ENCODE measurements at regions not wholly inside any gene's neighbourhood (a gene's known extent, or its start where the extent isn't known, plus 50 kb on each side); places are given as distances from the start of the nearest gene placed in this dataset.
"Not testable (repeated sequence)": the region's sequence is repeated elsewhere in the genome, so short reads cannot be mapped to it uniquely, and the experiment has no call there.

DNA sequence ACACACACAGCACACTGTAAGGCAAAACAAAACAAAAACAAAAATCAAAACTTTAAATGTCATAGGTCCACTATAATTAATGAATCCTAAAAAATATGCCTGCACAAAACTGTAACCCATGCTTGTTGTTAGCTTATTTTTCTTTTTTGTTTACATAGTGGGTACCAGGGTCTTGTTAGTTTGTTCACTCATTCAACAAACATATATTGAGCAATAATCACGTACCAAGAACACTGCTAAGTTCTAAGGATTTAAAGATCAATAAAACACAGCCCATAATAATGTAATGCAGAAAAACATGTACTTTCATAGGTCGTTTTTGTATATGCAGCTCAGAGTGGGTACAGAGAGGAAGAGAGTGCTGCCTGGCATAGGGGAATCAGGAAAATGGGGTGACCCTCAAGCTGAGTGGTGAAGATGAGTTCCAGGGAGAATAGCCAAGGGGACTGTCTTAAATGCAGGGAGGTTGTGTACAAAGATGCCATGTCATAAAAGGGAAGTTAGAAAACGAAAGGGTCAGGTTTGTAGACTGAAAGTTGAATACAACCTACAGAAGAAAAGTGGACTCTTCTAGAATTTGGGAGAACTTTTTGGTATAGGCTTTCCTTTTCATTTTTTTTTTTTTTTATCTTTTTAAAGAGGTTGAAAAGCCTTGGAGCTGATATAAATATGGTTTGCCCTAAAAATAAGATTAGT lies 113.3 kb upstream of the TBX18 start:
- no peak for DNase-seq (ENCODE audit: low read depth in 2 of 2)

GRCh38 chr6:84876723-84877514 lies 112.5 kb upstream of the TBX18 start:
- DNase-seq (ENCODE audit: low read depth in 2 of 2) = no peak

GRCh38 chr6:84872996-84873723 lies 108.8 kb upstream of the TBX18 start:
- DNase-seq (ENCODE audit: low read depth in 2 of 2) = no peak

DNA sequence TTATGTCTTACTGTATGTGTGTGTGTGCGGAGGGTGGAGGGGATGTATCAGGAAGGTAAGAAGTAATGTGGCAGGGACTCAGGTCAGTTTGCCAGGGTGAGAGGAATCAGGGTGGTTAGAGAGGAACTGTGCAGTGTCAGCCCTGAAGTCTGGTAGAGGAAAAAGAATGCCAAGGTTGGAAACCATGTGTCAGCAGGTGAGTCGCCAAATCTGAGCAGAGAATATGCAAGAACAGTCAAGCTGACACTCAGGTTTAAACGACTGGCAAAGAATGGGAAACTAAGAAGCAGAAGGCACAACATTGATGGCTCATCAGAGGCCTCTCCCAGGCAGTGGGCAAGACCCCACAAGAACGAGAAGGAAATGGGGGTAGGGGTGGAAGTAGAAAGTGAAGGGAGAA lies 107.5 kb upstream of the TBX18 start:
- no peak for DNase-seq (ENCODE audit: low read depth in 2 of 2)

DNA sequence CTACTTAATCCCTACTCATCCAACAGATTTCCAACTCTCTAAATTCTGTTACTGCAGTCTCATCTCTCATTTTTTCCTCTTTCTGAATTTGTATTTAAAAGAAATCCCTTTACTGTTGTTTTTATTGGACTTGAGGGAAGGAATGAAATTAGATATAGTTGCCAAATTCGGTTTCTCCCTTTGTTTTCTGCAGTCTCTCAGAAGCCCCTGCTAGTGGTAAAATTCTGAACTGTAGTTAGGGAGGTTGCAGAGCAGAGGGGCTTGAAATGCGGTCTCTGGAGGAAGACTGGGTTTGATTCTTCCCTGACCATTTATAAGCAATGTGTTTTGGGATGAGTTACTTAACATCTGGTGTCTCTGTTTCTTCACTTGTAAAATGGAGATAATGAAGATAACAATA lies 106.3 kb upstream of the TBX18 start:
- DNase-seq (ENCODE audit: low read depth in 2 of 2) = no peak

DNA sequence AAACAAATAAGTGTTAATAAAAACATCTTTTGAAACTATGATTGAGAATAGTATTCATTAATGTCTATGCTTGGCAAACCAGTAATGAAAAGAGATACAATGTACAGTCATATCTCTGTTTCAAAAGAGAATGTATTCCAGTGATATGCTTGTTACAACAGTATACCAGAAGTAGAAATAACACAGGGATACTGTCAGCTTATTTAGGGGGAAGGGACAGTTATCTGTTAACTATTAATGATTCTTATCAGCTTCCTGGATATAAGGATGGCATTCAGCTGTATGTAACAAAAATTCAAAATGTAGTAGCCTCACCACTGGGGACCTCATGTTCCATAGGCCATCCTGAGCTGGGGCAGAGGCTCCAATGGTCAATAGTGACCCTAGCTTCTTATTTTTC lies 103.8 kb upstream of the TBX18 start:
- DNase-seq (ENCODE audit: low read depth in 2 of 2) = no peak

DNA sequence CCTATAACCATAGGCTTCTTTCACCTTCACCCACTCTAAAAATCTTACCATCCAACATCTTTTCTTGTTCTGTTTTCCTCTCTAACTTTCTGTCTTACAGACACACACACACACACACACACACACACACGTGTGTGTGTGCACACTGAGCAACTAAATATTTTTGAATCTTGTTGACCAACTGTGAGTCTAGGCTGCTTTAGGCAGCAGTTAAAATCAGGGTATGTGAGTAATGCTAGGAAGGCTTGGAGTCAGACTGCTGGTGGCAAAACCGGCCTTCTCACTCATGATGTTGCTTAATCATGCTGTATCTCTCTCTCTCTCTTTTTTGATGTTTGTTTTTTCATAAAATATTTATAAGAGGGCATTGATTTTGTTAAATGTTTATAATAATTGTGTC lies 103.1 kb upstream of the TBX18 start:
- no peak for DNase-seq (ENCODE audit: low read depth in 2 of 2)

DNA sequence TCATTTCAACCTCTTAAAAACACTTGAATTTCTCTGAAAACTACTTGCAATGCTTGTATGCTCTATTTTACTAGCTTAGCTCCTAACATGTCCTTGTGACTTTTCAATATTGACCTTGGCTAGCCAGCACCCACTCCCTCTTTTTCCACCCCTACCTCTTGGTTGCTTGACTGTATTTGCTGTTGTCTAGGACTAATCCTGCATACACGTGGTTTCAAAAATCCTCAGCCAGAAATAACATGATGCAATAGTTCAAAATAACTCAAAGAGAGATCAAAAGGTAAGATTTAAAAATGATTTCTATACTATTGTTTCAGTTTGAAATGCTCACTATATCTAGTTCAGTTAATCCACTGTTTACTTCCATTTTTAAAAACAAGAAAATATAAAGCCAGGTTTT lies 102.3 kb upstream of the TBX18 start:
- peak; percentile 12 to 36 for DNase-seq (ENCODE audit: low read depth in 2 of 2)

DNA sequence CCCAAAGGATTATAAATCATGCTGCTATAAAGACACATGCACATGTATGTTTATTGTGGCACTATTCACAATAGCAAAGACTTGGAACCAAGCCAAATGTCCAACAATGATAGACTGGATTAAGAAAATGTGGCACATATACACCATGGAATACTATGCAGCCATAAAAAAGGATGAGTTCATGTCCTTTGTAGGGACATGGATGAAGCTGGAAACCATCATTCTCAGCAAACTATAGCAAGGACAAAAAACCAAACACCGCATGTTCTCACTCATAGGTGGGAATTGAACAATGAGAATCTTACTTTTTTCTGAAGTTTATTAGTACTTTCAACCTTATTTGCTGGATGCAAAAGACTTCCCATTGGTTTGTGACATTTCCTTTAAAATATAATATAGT lies 101.0 kb upstream of the TBX18 start:
- DNase-seq (ENCODE audit: low read depth in 2 of 2) = not testable (repeated sequence)

GRCh38 chr6:84862843-84863242 lies 98.4 kb upstream of the TBX18 start:
- no peak for DNase-seq (ENCODE audit: low read depth in 2 of 2)

DNA sequence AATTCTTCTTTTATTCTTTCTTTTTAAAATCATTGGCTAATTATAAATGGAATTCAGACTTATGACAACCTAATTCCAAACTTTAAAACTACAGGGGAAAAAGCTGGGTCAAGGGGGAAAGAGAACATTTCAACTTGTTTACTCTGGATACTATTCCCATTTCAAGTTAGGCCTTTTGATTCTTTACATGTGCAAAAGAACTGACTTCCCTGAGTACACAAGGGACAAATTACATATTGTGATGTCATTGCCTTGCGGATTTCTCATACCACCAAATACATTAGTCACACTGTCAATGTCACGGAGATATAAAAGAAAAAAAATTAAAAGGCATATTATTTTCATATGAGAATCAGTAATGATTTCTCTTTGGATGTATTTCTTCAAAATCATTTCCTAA lies 96.5 kb upstream of the TBX18 start:
- no peak for DNase-seq (ENCODE audit: low read depth in 2 of 2)

GRCh38 chr6:84860509-84860908 lies 96.1 kb upstream of the TBX18 start:
- DNase-seq (ENCODE audit: low read depth in 2 of 2) = no peak

- no peak for DNase-seq (ENCODE audit: low read depth in 2 of 2)
Measured at GRCh38 chr6:84854811-84855400, 90.5 kb upstream of the TBX18 start.

- no peak for DNase-seq (ENCODE audit: low read depth in 2 of 2)
Measured at GRCh38 chr6:84853901-84854300, 89.5 kb upstream of the TBX18 start.

GRCh38 chr6:84848960-84849359 lies 84.6 kb upstream of the TBX18 start:
- DNase-seq (ENCODE audit: low read depth in 2 of 2) = no peak

DNA sequence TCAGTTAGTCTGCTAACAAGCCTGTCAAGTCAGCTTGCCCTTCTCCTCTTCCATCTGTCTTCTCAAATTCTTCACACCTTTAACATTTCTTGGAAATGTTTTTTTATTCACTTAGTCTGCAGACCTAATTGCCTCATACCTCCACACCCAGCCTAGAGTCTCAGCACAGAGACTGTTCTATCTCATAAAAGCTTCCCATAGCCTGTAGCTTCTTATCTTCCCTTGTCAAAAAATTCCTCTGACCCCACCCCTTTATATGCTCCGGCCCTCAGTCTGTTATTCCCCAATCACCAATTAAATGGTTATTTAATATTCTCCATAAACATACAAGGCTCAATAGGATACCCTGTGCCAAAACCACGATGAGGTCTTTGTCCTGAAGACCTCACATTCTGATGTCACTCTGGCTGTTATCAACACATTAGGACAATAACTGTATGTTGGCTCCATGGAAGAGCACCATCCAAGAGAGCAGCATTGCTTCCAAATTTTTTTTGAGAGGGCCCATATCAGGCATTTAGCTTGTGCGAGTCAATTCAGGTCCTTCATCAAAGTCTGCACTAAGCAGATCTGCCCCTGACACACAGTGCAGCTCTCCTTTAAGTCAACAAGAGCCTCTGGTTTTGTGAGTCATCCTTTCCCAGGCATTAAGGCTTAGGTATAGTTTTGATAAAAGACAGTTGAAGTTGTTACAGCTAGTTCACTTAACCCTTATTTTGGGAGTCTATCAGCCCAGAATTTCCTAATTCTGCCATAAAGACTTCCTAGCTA lies 83.2 kb upstream of the TBX18 start:
- DNase-seq (ENCODE audit: low read depth in 2 of 2) = peak in 1 of 2 donors; percentile 36

GRCh38 chr6:84842525-84843166 lies 78.2 kb upstream of the TBX18 start:
- no peak for DNase-seq (ENCODE audit: low read depth in 2 of 2)

- not testable (repeated sequence) for DNase-seq (ENCODE audit: low read depth in 2 of 2)
Measured at GRCh38 chr6:84837068-84837866, 72.9 kb upstream of the TBX18 start.

DNA sequence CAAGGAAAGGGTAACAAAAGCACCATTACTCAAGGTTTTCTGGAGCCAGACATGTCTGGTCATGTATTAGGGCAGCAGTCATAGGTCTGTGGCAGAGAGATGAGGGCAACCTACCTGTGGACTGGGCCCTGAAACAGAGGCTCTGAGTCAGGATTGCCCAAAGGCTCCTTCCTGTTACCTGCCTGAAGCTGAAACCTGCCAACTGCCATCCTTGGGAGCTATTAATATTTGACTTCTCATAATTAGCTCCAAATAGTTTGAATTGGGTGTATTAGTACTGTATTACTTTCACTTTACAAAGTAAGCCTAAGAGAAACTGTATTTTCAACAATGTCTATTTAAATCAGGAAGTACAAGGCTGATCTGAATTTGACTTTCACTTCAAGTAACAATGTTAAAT lies 72.0 kb upstream of the TBX18 start:
- DNase-seq (ENCODE audit: low read depth in 2 of 2) = no peak

DNA sequence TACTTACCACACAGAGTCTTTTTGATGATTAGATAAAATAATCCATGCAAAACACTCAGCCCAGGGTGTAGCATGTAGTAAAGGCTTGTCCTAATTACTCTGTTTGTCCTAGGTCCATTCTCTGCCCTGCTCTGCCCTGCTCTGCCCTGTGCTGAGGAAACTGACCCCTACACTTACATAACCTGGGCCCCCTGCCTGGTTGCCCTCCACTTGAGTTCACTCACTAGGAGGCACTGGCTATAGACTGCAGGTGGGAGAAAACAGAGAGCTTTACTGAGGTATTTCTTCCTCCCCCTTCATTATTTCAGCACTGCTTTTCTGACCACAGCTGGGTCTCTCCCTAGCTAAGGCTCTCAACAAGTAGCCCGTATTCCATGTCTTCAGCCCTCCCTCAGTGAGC lies 70.9 kb upstream of the TBX18 start:
- DNase-seq (ENCODE audit: low read depth in 2 of 2) = no peak

Measured in dermis microvascular lymphatic vessel endothelial cell (primary cell).